Stimulated activated CD4-positive, alpha-beta T cell treated with anti-CD3 and anti-CD28 coated beads, Interleukin-1b, Interleukin-23, amount 100 ng/mL, for 48 hours (primary cell): ENCODE measurements at regions not wholly inside any gene's neighbourhood (a gene's known extent, or its start where the extent isn't known, plus 50 kb on each side); places are given as distances from the start of the nearest gene placed in this dataset.

Experiments
- DNase-seq: peaks from one replicate; pipeline ENCODE4 v3.0.0-alpha.2; 2020

DNA sequence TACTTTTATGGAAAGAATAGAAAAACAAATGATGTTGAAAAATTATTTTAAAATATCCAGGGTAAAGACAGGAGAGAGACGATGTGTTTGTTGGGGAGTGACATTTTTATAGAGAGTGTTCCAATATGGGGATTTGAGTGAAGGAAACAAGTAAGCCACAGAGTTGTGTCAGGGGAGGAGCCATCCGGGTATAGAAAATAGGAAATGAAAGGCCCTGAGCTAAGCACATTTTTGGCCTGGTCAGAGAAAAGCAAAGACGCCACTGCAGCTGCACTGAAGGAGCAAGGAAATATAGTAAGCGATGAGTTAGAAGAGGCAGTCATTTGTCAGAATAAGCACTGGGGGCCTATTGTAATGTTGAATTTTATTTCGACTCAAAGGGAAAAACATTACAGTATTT is 107.3 kb upstream of the ADGRL4 start:
- DNase-seq = no peak

- DNase-seq = no peak
Measured at GRCh38 chr1:79110749-79111148, 104.2 kb upstream of the ADGRL4 start.

DNA sequence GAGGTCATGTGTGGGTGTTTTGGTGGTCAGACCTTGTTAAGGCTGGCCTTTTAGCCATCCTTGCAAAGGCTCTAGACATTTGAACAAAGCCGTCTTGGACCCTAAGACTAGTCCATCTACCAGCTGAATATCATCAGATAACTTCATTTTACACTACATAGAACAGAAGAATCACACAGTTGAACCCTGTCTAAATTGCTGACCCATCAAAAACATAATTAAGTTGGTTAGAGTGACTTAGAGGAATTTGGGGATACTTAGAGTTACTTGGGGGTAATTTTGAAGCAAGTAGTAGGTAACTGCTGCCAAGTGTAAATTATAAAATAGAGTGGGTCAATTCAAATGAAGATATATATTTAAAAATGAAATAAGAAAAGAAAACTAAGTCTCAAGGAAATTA is 102.9 kb upstream of the ADGRL4 start:
- no peak for DNase-seq

DNA sequence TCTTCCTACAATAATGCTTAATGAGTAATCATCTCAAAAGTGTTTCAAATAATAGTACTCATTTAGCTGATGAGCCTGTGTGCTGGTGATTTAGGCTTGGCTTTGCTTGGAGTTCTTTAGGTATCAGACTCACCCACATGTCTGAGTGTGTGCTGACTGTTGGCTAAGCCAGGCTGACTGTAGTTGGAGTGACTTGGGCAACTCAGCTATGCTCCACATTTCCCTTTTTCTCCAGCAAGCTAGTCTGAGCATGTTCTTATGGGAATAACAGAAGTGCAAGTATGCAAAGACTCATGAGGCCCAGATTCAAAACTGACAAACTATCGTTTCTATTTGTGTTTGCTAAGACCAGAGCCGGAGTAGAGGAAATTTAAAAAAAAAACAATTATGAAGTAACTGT is 99.0 kb upstream of the ADGRL4 start:
- DNase-seq = no peak

GRCh38 chr1:79104617-79105016 is 98.1 kb upstream of the ADGRL4 start:
- DNase-seq = no peak

- no peak for DNase-seq
Measured at GRCh38 chr1:79100385-79100784, 93.9 kb upstream of the ADGRL4 start.

DNA sequence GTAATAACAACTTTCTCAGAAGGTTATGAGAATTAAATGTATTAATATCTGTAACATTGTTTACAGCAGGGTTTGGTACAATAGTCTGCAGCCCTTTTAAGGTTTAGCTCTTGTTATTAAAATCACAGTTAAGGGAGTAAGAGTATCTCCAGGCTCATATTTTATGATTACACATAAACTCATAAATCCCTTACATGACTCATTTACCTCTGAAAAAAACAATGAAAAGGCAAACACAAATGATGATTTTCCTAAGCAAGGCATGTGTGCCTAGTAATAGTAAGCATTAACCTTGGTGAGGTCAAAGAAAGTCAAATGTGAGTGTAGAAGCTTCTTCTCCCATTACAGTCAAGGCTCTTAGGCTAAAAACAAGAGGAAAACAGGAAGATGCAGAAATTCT is 84.5 kb upstream of the ADGRL4 start:
- DNase-seq = no peak

- no peak for DNase-seq
Measured at GRCh38 chr1:79089946-79090345, 83.4 kb upstream of the ADGRL4 start.

DNA sequence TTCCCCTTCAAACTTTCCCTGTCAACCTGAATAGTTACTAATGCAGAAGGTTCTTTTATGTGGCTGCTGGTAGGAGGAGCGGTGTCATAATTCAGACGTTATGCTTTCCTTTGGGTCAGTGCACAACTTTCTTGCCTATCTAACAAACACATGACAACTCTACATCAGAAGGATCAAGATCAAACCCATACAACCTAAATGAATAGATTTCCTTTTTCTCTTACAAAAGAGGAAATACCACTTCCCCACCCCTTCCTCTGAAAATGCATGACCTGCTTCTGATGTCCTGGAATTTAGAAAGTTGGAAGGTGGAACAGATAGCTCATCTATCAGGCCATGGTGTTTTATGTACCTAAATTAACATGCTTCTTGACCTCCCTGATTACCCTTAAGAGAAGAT is 75.7 kb upstream of the ADGRL4 start:
- DNase-seq = no peak

DNA sequence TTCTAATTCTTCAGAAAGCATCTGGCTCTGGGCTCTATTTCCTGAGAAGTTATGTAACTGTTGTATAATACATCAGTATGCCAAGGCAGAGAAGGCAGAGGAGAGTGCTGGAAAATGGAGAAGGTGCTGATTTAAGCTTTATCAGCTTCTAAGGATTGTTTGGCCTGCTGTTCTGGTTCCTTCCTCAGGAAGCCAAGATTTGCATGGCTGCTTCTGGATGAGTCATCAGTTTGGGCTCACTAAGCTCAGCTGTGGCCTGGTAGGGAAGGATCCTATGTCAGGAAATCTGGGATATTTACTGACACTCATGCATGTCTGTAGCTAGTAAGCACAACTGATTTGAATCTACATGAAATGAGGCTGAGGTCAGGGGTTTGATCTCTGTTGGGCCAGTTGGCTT is 73.2 kb upstream of the ADGRL4 start:
- no peak for DNase-seq

DNA sequence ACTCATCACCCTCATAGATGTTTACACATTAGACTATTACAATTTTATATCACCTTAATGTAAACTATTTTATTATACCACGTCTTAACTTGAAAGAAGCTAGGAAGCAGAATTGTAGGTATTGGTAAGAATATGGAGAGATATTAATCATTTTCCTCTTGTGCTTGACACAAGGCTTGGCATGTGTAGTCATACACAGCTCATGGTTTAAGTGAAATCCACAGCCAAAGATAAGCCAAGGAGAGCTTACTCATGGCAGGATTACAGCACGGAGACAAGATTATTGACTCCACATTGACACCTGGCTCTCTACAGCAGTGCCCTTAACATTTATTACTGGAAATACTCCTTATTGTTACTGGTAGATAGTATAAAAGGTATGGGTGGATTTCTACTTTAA is 68.4 kb upstream of the ADGRL4 start:
- DNase-seq = no peak

DNA sequence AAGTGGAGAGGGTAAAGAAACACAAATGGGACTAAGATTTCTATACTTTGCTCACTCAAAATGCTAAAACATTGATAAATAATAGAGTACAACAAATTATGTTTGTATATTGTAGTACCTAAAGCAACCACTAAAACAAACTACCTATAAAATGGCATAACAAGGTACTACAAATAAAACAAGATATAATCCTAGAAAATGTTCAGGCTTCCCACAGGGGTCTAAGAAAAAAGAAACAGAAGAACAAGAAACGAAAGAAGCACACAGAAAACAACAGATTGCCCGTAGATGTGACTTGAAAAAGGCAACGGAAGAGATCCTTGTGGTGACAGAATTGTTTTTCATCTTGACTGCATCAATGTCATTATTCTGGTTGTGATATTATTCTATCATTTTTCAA is 63.3 kb upstream of the ADGRL4 start:
- no peak for DNase-seq

DNA sequence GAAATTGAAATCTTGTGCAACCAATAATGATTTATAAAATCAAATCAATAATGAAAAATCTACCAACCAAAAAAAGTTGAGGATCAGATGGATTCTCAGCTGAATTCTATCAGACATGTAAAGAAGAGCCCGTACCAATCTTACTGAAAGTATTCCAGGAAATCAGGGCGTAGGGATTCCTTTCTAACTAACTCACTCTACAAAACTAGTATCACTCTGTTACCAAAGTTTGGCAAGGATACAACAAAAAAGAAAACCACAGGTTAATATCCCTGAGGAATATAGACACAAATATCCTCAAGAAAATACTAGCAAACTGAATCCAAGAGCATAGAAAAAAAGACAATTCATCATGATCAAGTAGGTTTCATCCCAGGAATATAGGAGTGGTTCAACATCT is 52.8 kb upstream of the ADGRL4 start:
- DNase-seq = no peak
